ENCODE measurements at regions not wholly inside any gene's neighbourhood (a gene's known extent, or its start where the extent isn't known, plus 50 kb on each side); places are given as distances from the start of the nearest gene placed in this dataset.

GRCh38 chr14:76974365-76974764 is 54.1 kb downstream of the IRF2BPL start:
- DNase-seq (ENCODE audit: low spot score) = no peak

DNA sequence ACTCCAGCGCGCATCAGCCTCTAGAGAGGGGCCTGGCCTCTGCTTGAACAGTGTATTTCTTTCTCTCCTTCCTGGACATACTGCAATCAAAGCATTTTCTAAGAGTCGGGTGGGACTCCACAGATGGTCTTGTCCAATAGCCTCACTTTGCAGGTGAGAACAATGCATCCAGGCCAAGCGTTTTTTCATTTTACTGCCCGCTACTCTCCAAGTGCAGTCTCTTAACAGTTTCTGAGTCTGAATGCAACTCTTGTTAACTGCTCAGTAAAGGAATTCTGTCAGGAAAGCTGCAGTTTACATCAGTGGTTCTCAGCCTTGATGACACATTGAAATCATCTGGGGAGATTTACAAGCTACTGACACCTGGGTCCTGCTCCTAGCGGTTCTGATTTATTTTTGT is 57.0 kb downstream of the IRF2BPL start:
- DNase-seq (ENCODE audit: low spot score) = no peak

GRCh38 chr14:76968621-76969063 is 59.9 kb downstream of the IRF2BPL start:
- no peak for DNase-seq (ENCODE audit: low spot score)

DNA sequence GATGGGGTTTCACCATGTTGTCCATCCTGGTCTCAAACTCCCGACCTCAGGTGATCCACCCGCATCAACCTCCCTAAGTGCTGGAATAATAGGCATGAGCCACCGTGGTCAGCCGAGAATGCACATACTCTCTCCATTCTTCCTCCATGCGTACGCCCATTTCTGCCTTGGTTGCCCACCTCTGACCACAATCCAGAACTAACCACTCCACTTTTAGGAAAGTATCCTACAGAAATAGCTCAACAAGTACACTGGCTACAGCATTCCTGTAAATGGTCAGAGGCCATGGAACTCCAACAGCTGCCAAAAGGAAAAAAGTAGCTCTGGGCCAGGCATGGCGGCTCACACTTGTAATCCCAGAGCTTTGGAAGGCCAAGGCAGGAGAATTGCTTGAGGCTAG is 60.7 kb downstream of the IRF2BPL start:
- no peak for DNase-seq (ENCODE audit: low spot score)

GRCh38 chr14:76965232-76965631 is 63.3 kb downstream of the IRF2BPL start:
- DNase-seq (ENCODE audit: low spot score) = no peak

GRCh38 chr14:76964695-76965094 is 63.8 kb downstream of the IRF2BPL start:
- no peak for DNase-seq (ENCODE audit: low spot score)

- DNase-seq (ENCODE audit: low spot score) = no peak
These were observed 65.1 kb downstream of the IRF2BPL start for GRCh38 chr14:76963372-76963771.

DNA sequence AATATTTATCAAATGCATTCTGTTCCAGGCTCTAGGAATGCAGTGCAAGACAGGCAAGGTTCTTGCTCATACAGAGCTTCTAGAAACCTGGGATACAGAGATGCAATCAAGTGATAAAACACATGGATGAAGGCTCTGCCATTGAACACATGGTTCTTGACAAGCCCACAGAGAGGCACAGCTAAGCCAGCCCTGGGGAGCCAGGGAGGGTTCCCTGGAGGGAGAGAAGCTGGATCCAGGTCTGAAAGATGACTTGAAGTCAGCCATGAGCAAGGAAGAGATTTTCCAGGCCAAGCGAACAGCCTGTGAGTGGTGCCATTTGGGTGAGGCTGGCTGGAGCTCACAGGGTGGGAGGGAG is 66.2 kb downstream of the IRF2BPL start:
- no peak for DNase-seq (ENCODE audit: low spot score)

GRCh38 chr14:76961631-76962302 is 66.7 kb downstream of the IRF2BPL start:
- DNase-seq (ENCODE audit: low spot score) = peak; percentile 100

DNA sequence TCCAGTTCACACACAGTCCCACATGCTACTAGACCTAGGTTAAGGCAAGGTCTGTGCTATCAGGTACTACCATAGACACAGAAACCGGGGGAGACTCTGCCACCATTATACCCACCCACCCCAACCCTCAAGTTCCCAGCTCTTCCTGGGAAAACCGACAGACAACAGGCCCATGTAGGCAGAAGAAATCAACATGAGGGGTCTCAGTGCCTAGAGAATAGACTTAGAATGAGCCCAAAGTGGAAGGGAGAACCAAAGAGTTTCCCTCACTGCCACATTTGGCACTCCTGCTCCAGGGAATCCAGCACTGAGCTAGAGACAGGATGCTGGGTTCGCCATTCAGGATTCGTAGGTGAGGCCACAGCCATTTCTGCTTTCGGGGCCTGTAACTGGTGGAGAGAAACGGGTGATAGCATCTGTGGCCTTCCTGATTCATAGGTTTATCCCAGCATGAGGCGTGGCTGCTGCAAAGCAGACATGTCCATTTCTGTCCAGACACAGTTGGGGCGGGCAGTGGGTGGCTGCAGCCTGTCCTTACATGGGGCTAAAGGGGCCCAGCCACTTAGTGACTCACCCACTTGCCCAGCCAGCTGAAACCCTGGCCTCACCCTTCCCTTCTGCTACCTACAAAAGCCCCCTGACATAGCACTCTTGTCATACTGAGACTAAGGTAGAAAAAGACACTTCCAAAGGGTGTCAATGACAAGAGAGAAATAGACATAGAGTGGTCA is 69.4 kb downstream of the IRF2BPL start:
- peak; percentile 98 for DNase-seq (ENCODE audit: low spot score)

GRCh38 chr14:76958020-76958979 is 70.2 kb downstream of the IRF2BPL start:
- DNase-seq (ENCODE audit: low spot score) = peak; percentile 68

DNA sequence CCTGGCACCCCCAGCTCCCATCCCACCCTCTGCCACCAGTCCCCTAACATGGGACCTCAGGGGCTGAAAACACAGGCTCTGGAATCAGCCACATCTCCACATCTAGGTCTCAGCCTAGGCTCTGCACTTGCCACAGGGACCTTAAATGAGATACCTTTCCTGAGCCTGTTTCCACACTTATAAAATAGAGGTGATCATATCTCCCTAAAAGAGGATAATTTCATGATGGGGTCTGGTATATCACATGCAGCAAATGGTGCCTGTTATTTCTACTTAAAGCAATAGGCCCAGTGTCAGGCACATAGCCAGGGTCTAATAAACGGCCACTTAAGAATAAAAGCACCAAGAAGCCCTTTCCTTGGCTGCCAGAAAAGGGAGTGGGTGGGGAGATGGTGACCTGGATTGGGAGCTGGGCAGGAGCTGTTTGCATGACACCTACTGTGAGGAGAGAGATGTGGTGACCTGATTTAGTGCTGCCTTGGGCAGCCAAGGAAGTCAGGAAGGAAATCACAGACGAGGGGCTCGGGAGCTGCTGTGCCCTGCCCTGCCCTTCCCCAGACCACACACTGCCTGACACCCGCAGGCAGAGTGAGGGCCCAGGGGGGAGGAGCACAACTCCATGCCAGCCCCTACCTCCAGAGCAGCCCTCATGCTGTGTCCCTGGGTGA is 71.2 kb downstream of the IRF2BPL start:
- DNase-seq (ENCODE audit: low spot score) = peak; percentile 45

DNA sequence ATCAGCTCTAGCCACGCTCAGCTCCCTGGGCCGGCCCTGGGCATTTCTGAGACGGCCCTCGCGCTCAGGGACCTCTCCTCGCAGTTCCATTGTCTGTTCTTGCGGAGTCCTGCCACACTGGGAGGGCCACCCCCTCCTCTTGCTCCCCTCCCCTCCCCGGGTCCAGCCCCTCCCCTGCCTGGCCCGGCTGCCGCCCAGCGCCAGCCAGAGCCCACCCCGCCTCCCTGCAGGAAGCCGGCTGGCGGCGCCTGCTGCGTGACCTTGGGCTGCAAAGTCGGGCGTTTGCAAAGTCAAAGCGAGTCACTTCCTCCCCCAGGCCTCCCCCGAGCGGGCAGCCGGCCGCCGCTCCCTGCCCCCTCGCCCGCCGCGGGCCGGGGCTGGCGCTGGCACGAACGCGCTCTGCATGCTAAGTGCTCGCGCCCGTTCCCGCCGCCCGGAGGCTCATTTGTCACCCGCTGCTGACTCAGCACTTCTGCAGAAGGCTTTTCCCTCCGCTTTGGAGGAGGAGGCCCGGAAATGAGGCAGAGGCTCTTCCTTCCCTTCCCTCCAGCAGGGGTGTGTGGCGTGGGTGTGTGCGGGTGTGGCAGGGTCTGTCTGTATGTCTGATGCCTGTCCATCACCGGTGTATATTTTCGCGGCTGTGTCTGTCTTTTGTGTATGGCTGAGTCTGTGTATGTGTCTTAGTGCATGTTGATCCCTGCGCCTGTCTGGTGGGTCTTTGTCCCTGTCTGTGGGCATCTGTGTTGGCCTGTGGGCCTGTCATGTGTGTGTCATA is 72.0 kb downstream of the IRF2BPL start:
- peak; percentile 98 for DNase-seq (ENCODE audit: low spot score)

DNA sequence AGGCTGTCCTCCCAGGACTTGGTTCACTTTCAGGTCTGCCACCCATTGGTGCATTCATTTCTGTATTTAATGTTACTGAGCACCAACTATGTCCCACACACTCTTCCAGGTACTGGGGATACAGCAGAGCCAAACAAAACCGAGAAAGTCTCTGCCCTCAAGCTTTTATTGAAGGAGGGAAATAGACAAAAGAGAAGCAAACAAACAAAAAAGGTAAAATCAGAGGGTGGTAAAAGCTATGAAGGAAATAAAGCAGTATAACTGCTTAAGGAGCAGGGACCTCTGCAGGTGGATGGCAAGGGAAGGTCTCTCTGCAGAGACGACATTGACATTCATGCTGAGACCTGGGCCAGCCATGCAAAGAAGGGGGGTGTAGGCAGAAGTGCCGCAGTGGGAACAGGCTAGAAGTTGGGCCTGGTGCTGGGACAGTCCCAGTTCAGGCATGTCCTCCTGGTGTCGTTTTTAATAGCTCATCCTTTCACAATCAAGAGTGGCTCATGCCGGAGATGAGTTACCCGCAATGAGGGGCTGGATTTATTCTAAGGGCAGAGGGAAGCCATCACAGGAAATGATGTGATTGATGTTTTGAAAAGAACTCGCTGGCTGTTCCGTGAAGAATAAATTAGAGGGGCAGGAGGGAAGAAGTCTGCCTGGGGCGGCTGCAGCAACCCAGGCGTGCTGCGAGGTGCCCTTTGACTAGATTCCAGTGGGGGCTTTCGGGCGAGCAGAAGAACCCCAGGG is 72.8 kb downstream of the IRF2BPL start:
- peak; percentile 88 for DNase-seq (ENCODE audit: low spot score)

GRCh38 chr14:76954394-76955190 is 73.9 kb downstream of the IRF2BPL start:
- no peak for DNase-seq (ENCODE audit: low spot score)

DNA sequence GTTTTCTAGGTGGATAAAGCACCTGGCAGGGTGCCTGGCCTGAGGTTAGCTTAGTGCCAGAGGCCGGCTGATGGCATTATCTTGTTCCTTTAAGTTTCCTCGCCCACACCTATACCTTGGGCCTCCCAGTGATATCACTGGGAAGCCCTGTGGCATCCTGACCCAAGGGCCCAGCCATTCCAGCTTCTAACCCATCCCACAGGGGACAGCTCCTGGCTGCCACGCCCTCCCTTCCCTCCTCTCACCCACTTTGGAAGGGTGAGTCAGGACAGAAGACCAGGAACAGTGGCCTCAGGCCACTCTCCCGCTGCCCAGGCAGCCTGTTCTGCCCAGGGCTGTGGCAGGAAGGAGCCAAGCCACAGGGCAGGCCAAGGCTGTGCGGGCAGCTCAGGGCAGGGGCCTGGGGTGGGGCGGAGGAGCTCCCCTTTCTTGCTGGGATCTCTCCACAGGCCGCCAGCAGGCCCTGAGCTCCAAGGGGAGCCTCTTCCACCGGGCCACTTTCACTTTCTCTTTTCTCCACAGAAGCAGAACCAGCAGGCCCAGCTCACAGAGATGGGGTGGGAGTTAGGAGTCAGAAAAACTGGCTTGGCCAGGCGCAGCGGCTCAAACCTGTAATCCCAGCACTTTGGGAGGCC is 75.1 kb downstream of the IRF2BPL start:
- DNase-seq (ENCODE audit: low spot score) = peak; percentile 94

DNA sequence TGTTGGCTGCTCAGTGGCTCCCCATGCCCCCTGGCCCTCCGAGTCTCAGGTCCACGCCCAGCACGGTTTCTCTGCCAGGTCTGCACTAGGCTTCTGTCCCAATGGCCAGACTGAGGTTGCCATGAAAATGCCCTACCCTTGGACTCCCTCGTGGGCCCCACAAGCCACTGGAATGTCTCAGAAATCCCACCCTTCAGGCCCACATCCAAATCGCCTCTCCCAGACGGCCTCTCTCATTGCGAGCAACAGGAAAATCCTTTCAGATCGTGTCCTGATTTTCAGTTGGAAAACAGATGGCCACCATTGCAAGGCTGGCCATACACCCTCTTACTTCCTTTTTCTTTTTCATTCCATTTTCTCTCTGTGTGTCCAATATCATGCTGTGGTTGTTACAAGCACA is 77.3 kb downstream of the IRF2BPL start:
- no peak for DNase-seq (ENCODE audit: low spot score)

GRCh38 chr14:76950055-76951020 is 78.2 kb downstream of the IRF2BPL start:
- DNase-seq (ENCODE audit: low spot score) = peak; percentile 92

Measured in kidney tubule cell (primary cell).